IMR-90 (cell line): ENCODE measurements at regions not wholly inside any gene's neighbourhood (a gene's known extent, or its start where the extent isn't known, plus 50 kb on each side); places are given as distances from the start of the nearest gene placed in this dataset.

ENCODE experiments used
- ATAC-seq: fragments of 200-7000 bp; cut with Tn5 transposase; 2 replicates; pipeline ENCODE4 v1.9.1; 2020; ENCODE audit warnings: low read depth, mild to moderate bottlenecking, moderate library complexity
- BruUV-seq: library from RNA; stranded (reverse); fragments of 400-500 nt; replicated peaks from 2 replicates; lab custom pipeline; 2021; lab: Mats Ljungman, UMichigan
- CTCF ChIA-PET: fragments of 300-600 bp; formaldehyde crosslinking; extraction: SDS; loops from one replicate; lab custom pipeline; 2021; ENCODE audit warnings: antibody characterized with exemption; lab: Yijun Ruan, JAX
- POLR2A ChIA-PET: fragments of 300-600 bp; sonication (Branson Sonifier 250); formaldehyde crosslinking; loops from one replicate; lab custom pipeline; 2022; ENCODE audit warnings: antibody characterized with exemption; ENCODE audit not compliant: unreplicated experiment; lab: Charles Lee
- DNase-seq: peaks from one replicate; pipeline ENCODE4 v3.0.0; 2013
- H2AFZ ChIP-seq: replicated peaks from 2 replicates; pipeline ENCODE3; 2013; ENCODE audit warnings: low read length, mild to moderate bottlenecking; ENCODE audit not compliant: poor library complexity
- H2AK5ac ChIP-seq: 2 replicates; pipeline ENCODE4 v1.6.1; 2013; ENCODE audit warnings: low read depth, low read length, inconsistent platforms
- H2AK9ac ChIP-seq: replicated peaks from 2 replicates; pipeline ENCODE3; 2013; ENCODE audit warnings: mild to moderate bottlenecking, low read depth, low read length, moderate library complexity; ENCODE audit not compliant: poor library complexity
- H2BK120ac ChIP-seq: 2 replicates; pipeline ENCODE4 v1.6.1; 2013; ENCODE audit warnings: low read depth, low read length, inconsistent platforms
- H2BK15ac ChIP-seq: 3 replicates; pipeline ENCODE4 v1.6.1; 2013; ENCODE audit warnings: low read depth, low read length, inconsistent platforms
- H2BK20ac ChIP-seq: 2 replicates; pipeline ENCODE4 v1.6.1; 2013; ENCODE audit warnings: low read depth, mild to moderate bottlenecking, inconsistent platforms, low read length, moderate library complexity
- H2BK5ac ChIP-seq: 2 replicates; pipeline ENCODE4 v1.6.1; 2013; ENCODE audit warnings: mild to moderate bottlenecking, low read depth, low read length, inconsistent platforms; ENCODE audit not compliant: poor library complexity, severe bottlenecking
- H3K14ac ChIP-seq: replicated peaks from 2 replicates; pipeline ENCODE4 v1.6.1; 2013; ENCODE audit warnings: low read depth, low read length, inconsistent platforms
- H3K18ac ChIP-seq: 2 replicates; pipeline ENCODE4 v1.6.1; 2013; ENCODE audit warnings: low read depth, low read length, control low read depth
- H3K23ac ChIP-seq: 2 replicates; pipeline ENCODE4 v1.6.1; 2013; ENCODE audit warnings: low read depth, low read length, inconsistent platforms
- H3K27ac ChIP-seq: 2 replicates; pipeline ENCODE4 v1.5.1; 2013; ENCODE audit warnings: mild to moderate bottlenecking, control low read depth, low read length; ENCODE audit not compliant: insufficient read depth
- H3K27me3 ChIP-seq: 2 replicates; pipeline ENCODE4 v1.6.1; 2013; ENCODE audit warnings: low read length; ENCODE audit not compliant: control insufficient read depth, insufficient read depth
- H3K36me3 ChIP-seq: 2 replicates; pipeline ENCODE4 v1.6.1; 2013; ENCODE audit warnings: low read length, mixed read lengths; ENCODE audit not compliant: control insufficient read depth, insufficient read depth
- H3K4ac ChIP-seq: 2 replicates; pipeline ENCODE4 v1.6.1; 2013; ENCODE audit warnings: low read depth, low read length, inconsistent platforms
- H3K4me1 ChIP-seq: 2 replicates; pipeline ENCODE4 v1.6.1; 2013; ENCODE audit warnings: low read length, mixed read lengths; ENCODE audit not compliant: control insufficient read depth, insufficient read depth
- H3K4me2 ChIP-seq: 2 replicates; pipeline ENCODE4 v1.6.1; 2013; ENCODE audit warnings: low read depth, mild to moderate bottlenecking, control low read depth, low read length, moderate library complexity
- H3K4me3 ChIP-seq: 2 replicates; pipeline ENCODE4 v1.5.1; 2013; ENCODE audit warnings: low read depth, mild to moderate bottlenecking, control low read depth, low read length, moderate library complexity; ENCODE audit not compliant: insufficient read depth
- H3K56ac ChIP-seq: 2 replicates; pipeline ENCODE4 v1.6.1; 2013; ENCODE audit warnings: low read length, inconsistent platforms; ENCODE audit not compliant: insufficient read depth; ENCODE audit errors: extremely low read depth
- H3K79me1 ChIP-seq, 2 experiments: 2 replicates each; pipeline ENCODE4 v1.6.1; 2013; ENCODE audit warnings: low read length in 2 of 2, inconsistent platforms in 1 of 2, low read depth in 1 of 2
- H3K9ac ChIP-seq: 2 replicates; pipeline ENCODE4 v1.6.1; 2013; ENCODE audit warnings: low read depth, low read length, control low read depth
- H3K9me1 ChIP-seq: 2 replicates; pipeline ENCODE4 v1.6.1; 2013; ENCODE audit warnings: low read length, inconsistent platforms; ENCODE audit not compliant: insufficient read depth
- H3K9me3 ChIP-seq: 2 replicates; pipeline ENCODE4 v1.6.1; 2013; ENCODE audit warnings: low read length; ENCODE audit not compliant: control insufficient read depth, insufficient read depth
- H4K20me1 ChIP-seq: 2 replicates; pipeline ENCODE4 v1.6.1; 2013; ENCODE audit warnings: low read length, inconsistent platforms; ENCODE audit not compliant: insufficient read depth
- H4K5ac ChIP-seq: 2 replicates; pipeline ENCODE4 v1.6.1; 2013; ENCODE audit warnings: mild to moderate bottlenecking, low read depth, low read length, control low read depth
- H4K8ac ChIP-seq, 2 experiments: 2 replicates each; pipeline ENCODE4 v1.6.1; 2013; ENCODE audit warnings: low read depth in 2 of 2, low read length in 2 of 2, control low read depth in 1 of 2, inconsistent platforms in 1 of 2
- H4K91ac ChIP-seq: 2 replicates; pipeline ENCODE4 v1.6.1; 2013; ENCODE audit warnings: low read depth, low read length, inconsistent platforms; ENCODE audit not compliant: insufficient read depth
- BHLHE40 ChIP-seq: fragments of 150-350 bp; IDR thresholded peaks from 2 replicates; pipeline ENCODE4 v1.6.1; 2016; ENCODE audit warnings: mild to moderate bottlenecking, low read depth, low read length
- CEBPB ChIP-seq: IDR thresholded peaks from 2 replicates; pipeline ENCODE4 v1.6.1; 2012; ENCODE audit warnings: low read depth, low read length, improper control_type of control experiment
- CHD1 ChIP-seq: IDR thresholded peaks from 2 replicates; pipeline ENCODE4 v1.6.1; 2012; ENCODE audit warnings: low read depth, low read length, improper control_type of control experiment
- FOS ChIP-seq: fragments of 150-350 bp; IDR thresholded peaks from 2 replicates; pipeline ENCODE4 v1.6.1; 2016; ENCODE audit warnings: low read depth, low read length
- MAFK ChIP-seq: IDR thresholded peaks from 2 replicates; pipeline ENCODE4 v1.6.1; 2012; ENCODE audit warnings: low read depth, low read length, improper control_type of control experiment
- MAZ ChIP-seq: IDR thresholded peaks from 2 replicates; pipeline ENCODE4 v1.6.1; 2012; ENCODE audit warnings: low read depth, mild to moderate bottlenecking, low read length, improper control_type of control experiment, moderate library complexity, borderline replicate concordance
- MXI1 ChIP-seq: IDR thresholded peaks from 2 replicates; pipeline ENCODE4 v1.6.1; 2012; ENCODE audit warnings: low read depth, mild to moderate bottlenecking, low read length, moderate library complexity, borderline replicate concordance
- NFE2L2 ChIP-seq: fragments of 150-350 bp; IDR thresholded peaks from 2 replicates; pipeline ENCODE4 v1.6.1; 2016; ENCODE audit warnings: low read depth, mild to moderate bottlenecking, low read length
- POLR2A ChIP-seq: IDR thresholded peaks from 2 replicates; pipeline ENCODE4 v1.6.1; 2012; ENCODE audit warnings: mild to moderate bottlenecking, low read depth, low read length
- RAD21 ChIP-seq: IDR thresholded peaks from 2 replicates; pipeline ENCODE4 v1.6.1; 2012; ENCODE audit warnings: low read length, improper control_type of control experiment
- RCOR1 ChIP-seq: IDR thresholded peaks from 2 replicates; pipeline ENCODE4 v1.6.1; 2012; ENCODE audit warnings: mild to moderate bottlenecking, low read length, improper control_type of control experiment; ENCODE audit not compliant: insufficient replicate concordance
- RFX5 ChIP-seq: IDR thresholded peaks from 2 replicates; pipeline ENCODE4 v1.8.0; 2012; ENCODE audit warnings: low read depth, mild to moderate bottlenecking, low read length, moderate library complexity
- SMC3 ChIP-seq: fragments of 150-350 bp; IDR thresholded peaks from 2 replicates; pipeline ENCODE4 v1.6.1; 2016; ENCODE audit warnings: low read depth, mild to moderate bottlenecking, antibody characterized with exemption, low read length, moderate library complexity
- USF2 ChIP-seq: fragments of 150-350 bp; IDR thresholded peaks from 2 replicates; pipeline ENCODE4 v1.6.1; 2017; ENCODE audit warnings: mild to moderate bottlenecking, antibody characterized with exemption, low read length, low read depth
- whole genome bisulfite sequencing, 2 experiments: methylation state at CpG; one replicate each; pipeline versions ENCODE4 v1.1.5 to v1.1.7; 2013; ENCODE audit warnings: missing lambda C conversion rate in 2 of 2; ENCODE audit not compliant: insufficient read length in 1 of 2; ENCODE audit errors: extremely low coverage in 2 of 2; 5-methylcytosine and 5-hydroxymethylcytosine counted together
- dilution Hi-C: fragments of 300-500 bp; cut with HindIII; formaldehyde crosslinking; loops from one replicate; pipeline ENCODE4 v1.14.3; 2018; ENCODE audit warnings: low sequenced_read_pairs; ENCODE audit not compliant: unreplicated experiment
- in situ Hi-C: fragments of 300-500 bp; cut with MboI; formaldehyde crosslinking; loops from 3 replicates; pipeline ENCODE4 v1.14.3; 2019; ENCODE audit warnings: low sequenced_read_pairs, inconsistent platforms, mixed read lengths
- intact Hi-C: fragments of 100-400 bp; cut with micrococcal nuclease; formaldehyde crosslinking; loops from 2 replicates; pipeline ENCODE4 v1.10.0; 2022
- TF ChIP-seq, protein P1 (sequence below): fragments of 150-350 bp; IDR thresholded peaks from 2 replicates; pipeline ENCODE4 v1.6.1; 2016; ENCODE audit warnings: low read depth, mild to moderate bottlenecking, low read length, moderate library complexity, borderline replicate concordance
- TF ChIP-seq, protein P2 (sequence below): conservative IDR thresholded peaks from 2 replicates; pipeline ENCODE4 v1.5.1; 2012; ENCODE audit warnings: mild to moderate bottlenecking, low read depth, low read length, improper control_type of control experiment

DNA sequence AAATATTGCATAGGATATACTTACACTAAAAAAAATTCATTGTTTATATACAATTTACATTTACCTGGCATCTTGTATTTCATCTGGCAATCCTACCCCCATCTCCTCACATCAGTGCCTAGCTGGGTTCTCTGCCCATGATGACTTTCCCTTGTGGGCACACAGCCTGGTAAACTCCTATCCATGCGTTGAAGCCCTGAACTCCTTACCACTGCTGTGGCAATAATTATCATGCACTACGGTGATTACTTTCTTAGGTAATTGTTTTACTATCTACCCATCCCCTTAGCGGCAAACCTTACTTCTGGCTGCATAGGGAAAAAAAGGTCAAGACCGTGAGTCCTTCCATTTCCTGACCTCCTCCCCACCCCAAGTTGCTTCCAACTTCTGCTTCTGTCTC is 63.6 kb upstream of the DAB2IP start:
- H2BK15ac ChIP-seq, result no peak overlapping the region
- dilution Hi-C loops (no loop called here), intact Hi-C loops (no loop called here), in situ Hi-C loops (no loop called here)
- no peak overlapping the region for H3K56ac ChIP-seq
- H3K36me3 ChIP-seq, result no peaks in the 10 kb centered on the region
- H4K20me1 ChIP-seq, result no peaks in the 10 kb centered on the region
- no peaks in the 10 kb centered on the region for H3K9me1 ChIP-seq
- H2AK5ac ChIP-seq, result no peak overlapping the region
- ChIA-PET POLR2A (no interaction called here), CTCF (no interaction called here)
- no TSS peak for BruUV-seq
- H2BK120ac ChIP-seq, result no peak overlapping the region
- H3K23ac ChIP-seq, result no peak overlapping the region
- H3K27me3 ChIP-seq, result peaks cover 2% of the 10 kb centered on the region; the same call in 1 of the 2 replicates
- H3K4me3 ChIP-seq, result no peak overlapping the region
- no peak overlapping the region for H4K5ac ChIP-seq
- H3K14ac ChIP-seq, result no peak overlapping the region
- TF ChIP-seq RFX5, result no peak
- TF ChIP-seq MAFK, result no peak
- no peak for TF ChIP-seq CEBPB
- TF ChIP-seq MXI1, result no peak
- TF ChIP-seq MAZ, result no peak
- no peak for TF ChIP-seq RCOR1
- TF ChIP-seq RAD21, result no peak
- no peak for TF ChIP-seq CHD1
- TF ChIP-seq POLR2A, result no peak
- no peak for TF ChIP-seq SMC3
- TF ChIP-seq BHLHE40, result no peak
- no peak for TF ChIP-seq FOS
- TF ChIP-seq, protein P1, sequence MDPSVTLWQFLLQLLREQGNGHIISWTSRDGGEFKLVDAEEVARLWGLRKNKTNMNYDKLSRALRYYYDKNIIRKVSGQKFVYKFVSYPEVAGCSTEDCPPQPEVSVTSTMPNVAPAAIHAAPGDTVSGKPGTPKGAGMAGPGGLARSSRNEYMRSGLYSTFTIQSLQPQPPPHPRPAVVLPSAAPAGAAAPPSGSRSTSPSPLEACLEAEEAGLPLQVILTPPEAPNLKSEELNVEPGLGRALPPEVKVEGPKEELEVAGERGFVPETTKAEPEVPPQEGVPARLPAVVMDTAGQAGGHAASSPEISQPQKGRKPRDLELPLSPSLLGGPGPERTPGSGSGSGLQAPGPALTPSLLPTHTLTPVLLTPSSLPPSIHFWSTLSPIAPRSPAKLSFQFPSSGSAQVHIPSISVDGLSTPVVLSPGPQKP, result no peak
- no peak for TF ChIP-seq NFE2L2
- TF ChIP-seq, protein P2, sequence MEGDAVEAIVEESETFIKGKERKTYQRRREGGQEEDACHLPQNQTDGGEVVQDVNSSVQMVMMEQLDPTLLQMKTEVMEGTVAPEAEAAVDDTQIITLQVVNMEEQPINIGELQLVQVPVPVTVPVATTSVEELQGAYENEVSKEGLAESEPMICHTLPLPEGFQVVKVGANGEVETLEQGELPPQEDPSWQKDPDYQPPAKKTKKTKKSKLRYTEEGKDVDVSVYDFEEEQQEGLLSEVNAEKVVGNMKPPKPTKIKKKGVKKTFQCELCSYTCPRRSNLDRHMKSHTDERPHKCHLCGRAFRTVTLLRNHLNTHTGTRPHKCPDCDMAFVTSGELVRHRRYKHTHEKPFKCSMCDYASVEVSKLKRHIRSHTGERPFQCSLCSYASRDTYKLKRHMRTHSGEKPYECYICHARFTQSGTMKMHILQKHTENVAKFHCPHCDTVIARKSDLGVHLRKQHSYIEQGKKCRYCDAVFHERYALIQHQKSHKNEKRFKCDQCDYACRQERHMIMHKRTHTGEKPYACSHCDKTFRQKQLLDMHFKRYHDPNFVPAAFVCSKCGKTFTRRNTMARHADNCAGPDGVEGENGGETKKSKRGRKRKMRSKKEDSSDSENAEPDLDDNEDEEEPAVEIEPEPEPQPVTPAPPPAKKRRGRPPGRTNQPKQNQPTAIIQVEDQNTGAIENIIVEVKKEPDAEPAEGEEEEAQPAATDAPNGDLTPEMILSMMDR, result no peak
- TF ChIP-seq USF2, result no peak
- no peak overlapping the region for H3K9ac ChIP-seq
- H2AK9ac ChIP-seq, result no peak overlapping the region
- no peaks in the 10 kb centered on the region for H3K79me1 ChIP-seq
- H2BK20ac ChIP-seq, result no peak overlapping the region
- no peak overlapping the region for H3K27ac ChIP-seq
- no peak overlapping the region for H4K8ac ChIP-seq
- no peak overlapping the region for H3K4ac ChIP-seq
- H4K91ac ChIP-seq, result no peak overlapping the region
- DNase-seq (no peak), ATAC-seq (no peak)
- no peaks in the 10 kb centered on the region for H3K9me3 ChIP-seq
- peak overlapping the region; percentile 32 for H2AFZ ChIP-seq
- H2BK5ac ChIP-seq, result no peak overlapping the region
- H3K18ac ChIP-seq, result no peak overlapping the region
- WGBS, 2 experiments, result 90% methylated on average over 3 of the region's 4 CpGs; no CpG with 5 or more reads in 1 of the 2 experiments
- H3K4me1 ChIP-seq, result no peaks in the 10 kb centered on the region
- H3K4me2 ChIP-seq, result no peak overlapping the region
